ENCODE measurements at regions not wholly inside any gene's neighbourhood (a gene's known extent, or its start where the extent isn't known, plus 50 kb on each side); places are given as distances from the start of the nearest gene placed in this dataset.

DNA sequence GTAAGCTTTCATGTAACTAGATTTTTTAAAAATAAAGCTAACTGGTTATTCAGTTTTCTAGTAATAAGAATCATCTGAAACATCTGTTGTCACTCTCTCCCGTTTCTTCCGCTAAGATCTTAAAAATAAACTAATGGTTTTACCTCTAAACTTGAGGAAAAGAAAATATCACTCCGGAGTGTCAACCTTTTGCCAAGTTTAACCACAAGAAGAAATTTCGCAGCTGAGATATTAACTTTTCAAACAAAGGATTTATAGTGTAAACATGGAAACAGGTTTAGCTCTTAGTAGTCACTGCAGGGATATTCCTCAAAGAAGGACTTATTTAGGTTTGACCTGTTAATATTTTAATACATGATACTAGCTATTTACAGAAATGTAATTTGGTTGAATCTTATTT is 954.9 kb downstream of the ADGRL2 start:
- TF ChIP-seq, protein P1, sequence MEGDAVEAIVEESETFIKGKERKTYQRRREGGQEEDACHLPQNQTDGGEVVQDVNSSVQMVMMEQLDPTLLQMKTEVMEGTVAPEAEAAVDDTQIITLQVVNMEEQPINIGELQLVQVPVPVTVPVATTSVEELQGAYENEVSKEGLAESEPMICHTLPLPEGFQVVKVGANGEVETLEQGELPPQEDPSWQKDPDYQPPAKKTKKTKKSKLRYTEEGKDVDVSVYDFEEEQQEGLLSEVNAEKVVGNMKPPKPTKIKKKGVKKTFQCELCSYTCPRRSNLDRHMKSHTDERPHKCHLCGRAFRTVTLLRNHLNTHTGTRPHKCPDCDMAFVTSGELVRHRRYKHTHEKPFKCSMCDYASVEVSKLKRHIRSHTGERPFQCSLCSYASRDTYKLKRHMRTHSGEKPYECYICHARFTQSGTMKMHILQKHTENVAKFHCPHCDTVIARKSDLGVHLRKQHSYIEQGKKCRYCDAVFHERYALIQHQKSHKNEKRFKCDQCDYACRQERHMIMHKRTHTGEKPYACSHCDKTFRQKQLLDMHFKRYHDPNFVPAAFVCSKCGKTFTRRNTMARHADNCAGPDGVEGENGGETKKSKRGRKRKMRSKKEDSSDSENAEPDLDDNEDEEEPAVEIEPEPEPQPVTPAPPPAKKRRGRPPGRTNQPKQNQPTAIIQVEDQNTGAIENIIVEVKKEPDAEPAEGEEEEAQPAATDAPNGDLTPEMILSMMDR (IDR thresholded peaks at IDR 0.05; ENCODE audit: borderline replicate concordance, extremely low read depth, insufficient read depth), result no peak
- intact Hi-C loops (cut with DNase I), result no loop called here
- DNase-seq, result no peak
- Histone ChIP-seq H3K4me1 (ENCODE audit: control insufficient read depth in 2 of 3, insufficient read depth in 2 of 3, low read depth in 1 of 3, low read length in 3 of 3) (no peaks in the 10 kb centered on the region), H3K9me3 (ENCODE audit: control insufficient read depth in 2 of 3, insufficient read depth in 1 of 3, low read length in 3 of 3) (no peaks in the 10 kb centered on the region), H3K9ac (ENCODE audit: low read length in 3 of 3) (no peak overlapping the region), H3K4me3 (ENCODE audit: low read length in 3 of 3) (no peak overlapping the region), H3K27ac (ENCODE audit: low read depth in 2 of 2, low read length in 2 of 2) (no peak overlapping the region), H3K27me3 (ENCODE audit: control insufficient read depth, insufficient read depth, low read length) (no peaks in the 10 kb centered on the region), H3K36me3 (ENCODE audit: control insufficient read depth in 2 of 3, insufficient read depth in 3 of 3, low read length in 3 of 3) (no peaks in the 10 kb centered on the region)
- FAIRE-seq, result no peak

DNA sequence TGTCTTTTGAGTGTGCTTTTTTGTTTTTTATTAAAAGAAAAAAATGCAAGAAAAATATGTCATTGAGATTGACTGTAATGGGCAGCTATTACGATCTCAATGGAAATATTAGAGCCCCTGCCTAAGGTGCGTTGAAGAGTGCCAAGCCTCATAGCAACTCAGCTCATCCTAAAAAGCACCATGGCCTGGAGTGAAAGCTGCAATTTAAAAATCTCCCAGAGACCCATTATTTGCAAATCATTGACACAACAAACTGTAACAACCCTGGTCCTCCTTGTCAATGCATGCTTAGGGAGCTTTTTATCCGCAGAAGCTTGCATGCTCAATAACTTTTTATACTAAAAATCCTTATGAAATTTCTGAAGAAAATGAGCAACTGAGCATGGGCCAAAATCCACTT is 954.5 kb downstream of the ADGRL2 start:
- no peaks in the 10 kb centered on the region for H3K27me3 ChIP-seq (ENCODE audit: control insufficient read depth, insufficient read depth, low read length)
- no peaks in the 10 kb centered on the region for H3K36me3 ChIP-seq (ENCODE audit: control insufficient read depth in 2 of 3, insufficient read depth in 3 of 3, low read length in 3 of 3)
- H3K9me3 ChIP-seq (ENCODE audit: control insufficient read depth in 2 of 3, insufficient read depth in 1 of 3, low read length in 3 of 3), result no peaks in the 10 kb centered on the region
- no peaks in the 10 kb centered on the region for H3K4me1 ChIP-seq (ENCODE audit: control insufficient read depth in 2 of 3, insufficient read depth in 2 of 3, low read depth in 1 of 3, low read length in 3 of 3)
- intact Hi-C loops (cut with DNase I), result no loop called here
- FAIRE-seq (no peak), DNase-seq (no peak)
- H3K27ac ChIP-seq (ENCODE audit: low read depth in 2 of 2, low read length in 2 of 2), result no peak overlapping the region
- no peak overlapping the region for H3K9ac ChIP-seq (ENCODE audit: low read length in 3 of 3)
- TF ChIP-seq, protein P1 (IDR thresholded peaks at IDR 0.05; ENCODE audit: borderline replicate concordance, extremely low read depth, insufficient read depth), result no peak
- H3K4me3 ChIP-seq (ENCODE audit: low read length in 3 of 3), result no peak overlapping the region

DNA sequence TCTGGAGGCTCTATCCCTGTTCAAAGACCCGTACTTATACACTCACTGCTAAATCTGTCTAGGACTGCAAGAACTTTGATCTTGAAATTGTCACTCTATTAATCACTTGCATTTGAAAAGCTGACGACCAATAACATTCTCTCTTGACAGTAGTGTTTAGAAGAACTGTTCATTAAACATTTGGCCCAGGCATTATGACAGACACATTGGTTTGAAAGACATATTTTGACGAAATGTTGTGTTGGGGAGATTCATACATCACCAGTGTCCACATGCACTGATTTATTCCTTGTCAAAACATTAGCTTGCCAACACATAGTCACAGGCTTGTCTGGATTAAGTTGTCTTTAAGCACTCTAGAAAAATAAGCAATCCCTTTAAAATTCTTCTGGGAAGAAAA is 951.3 kb downstream of the ADGRL2 start:
- Histone ChIP-seq H3K27ac (ENCODE audit: low read depth in 2 of 2, low read length in 2 of 2) (no peak overlapping the region), H3K9ac (ENCODE audit: low read length in 3 of 3) (no peak overlapping the region), H3K27me3 (ENCODE audit: control insufficient read depth, insufficient read depth, low read length) (no peaks in the 10 kb centered on the region), H3K9me3 (ENCODE audit: control insufficient read depth in 2 of 3, insufficient read depth in 1 of 3, low read length in 3 of 3) (peaks cover 0 to 4% (median 0%) of the 10 kb centered on the region in 3 donors), H3K4me3 (ENCODE audit: low read length in 3 of 3) (no peak overlapping the region), H3K36me3 (ENCODE audit: control insufficient read depth in 2 of 3, insufficient read depth in 3 of 3, low read length in 3 of 3) (no peaks in the 10 kb centered on the region), H3K4me1 (ENCODE audit: control insufficient read depth in 2 of 3, insufficient read depth in 2 of 3, low read depth in 1 of 3, low read length in 3 of 3) (no peaks in the 10 kb centered on the region)
- TF ChIP-seq, protein P1 (IDR thresholded peaks at IDR 0.05; ENCODE audit: borderline replicate concordance, extremely low read depth, insufficient read depth), result no peak
- intact Hi-C loops (cut with DNase I), result no loop called here
- DNase-seq (no peak), FAIRE-seq (no peak)

DNA sequence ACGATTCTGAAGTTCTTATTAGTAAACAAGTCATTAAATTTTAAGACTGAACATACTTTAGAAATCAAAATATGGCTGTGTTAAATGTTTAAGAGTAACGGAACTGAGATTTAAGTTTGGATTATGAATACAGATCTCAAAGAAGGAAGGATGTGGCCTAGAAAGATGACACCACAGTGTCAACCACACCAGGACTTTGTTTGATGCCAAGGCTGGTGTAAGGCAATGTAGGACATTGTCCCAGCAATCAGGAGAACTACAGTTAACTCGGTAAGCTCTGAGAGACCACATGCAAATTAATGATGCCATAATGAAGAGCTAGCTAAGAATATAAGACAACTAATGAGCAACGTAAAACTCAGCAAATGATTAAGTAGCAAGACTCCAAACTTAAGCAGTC is 932.9 kb downstream of the ADGRL2 start:
- peaks cover 0 to 9% (median 0%) of the 10 kb centered on the region in 3 donors for H3K9me3 ChIP-seq (ENCODE audit: control insufficient read depth in 2 of 3, insufficient read depth in 1 of 3, low read length in 3 of 3)
- no peaks in the 10 kb centered on the region for H3K36me3 ChIP-seq (ENCODE audit: control insufficient read depth in 2 of 3, insufficient read depth in 3 of 3, low read length in 3 of 3)
- H3K4me3 ChIP-seq (ENCODE audit: low read length in 3 of 3), result no peak overlapping the region
- H3K4me1 ChIP-seq (ENCODE audit: control insufficient read depth in 2 of 3, insufficient read depth in 2 of 3, low read depth in 1 of 3, low read length in 3 of 3), result no peaks in the 10 kb centered on the region
- TF ChIP-seq, protein P1 (IDR thresholded peaks at IDR 0.05; ENCODE audit: borderline replicate concordance, extremely low read depth, insufficient read depth), result no peak
- no peak for FAIRE-seq
- no peak overlapping the region for H3K27ac ChIP-seq (ENCODE audit: low read depth in 2 of 2, low read length in 2 of 2)
- H3K27me3 ChIP-seq (ENCODE audit: control insufficient read depth, insufficient read depth, low read length), result no peaks in the 10 kb centered on the region
- intact Hi-C loops (cut with DNase I), result no loop called here
- no peak for DNase-seq
- no peak overlapping the region for H3K9ac ChIP-seq (ENCODE audit: low read length in 3 of 3)
